GM12875 (cell line): ENCODE measurements at regions not wholly inside any gene's neighbourhood (a gene's known extent, or its start where the extent isn't known, plus 50 kb on each side); places are given as distances from the start of the nearest gene placed in this dataset.

Source experiments
- H3K4me3 ChIP-seq: one replicate; pipeline ENCODE4 v1.5.1; 2011; ENCODE audit warnings: low read depth, low read length, control low read depth
- CTCF ChIP-seq: IDR thresholded peaks from 2 replicates; pipeline ENCODE4 v1.5.1; 2011; ENCODE audit warnings: low read depth, mild to moderate bottlenecking, control low read depth, inconsistent platforms, low read length, moderate library complexity, borderline replicate concordance; ENCODE audit not compliant: insufficient read depth

GRCh38 chr2:34050413-34050812 lies 451.3 kb upstream of the FAM98A start:
- no peak for TF ChIP-seq CTCF
- no peak overlapping the region for H3K4me3 ChIP-seq

- no peak for TF ChIP-seq CTCF
- no peak overlapping the region for H3K4me3 ChIP-seq
These were observed 446.1 kb upstream of the FAM98A start for GRCh38 chr2:34045101-34045655.

GRCh38 chr2:34037886-34038285 lies 438.8 kb upstream of the FAM98A start:
- no peak overlapping the region for H3K4me3 ChIP-seq
- no peak for TF ChIP-seq CTCF

GRCh38 chr2:34037157-34037556 lies 438.1 kb upstream of the FAM98A start:
- no peak for TF ChIP-seq CTCF
- no peak overlapping the region for H3K4me3 ChIP-seq

GRCh38 chr2:34031097-34031496 lies 432.0 kb upstream of the FAM98A start:
- H3K4me3 ChIP-seq: no peak overlapping the region
- TF ChIP-seq CTCF: no peak

GRCh38 chr2:34030273-34030672 lies 431.2 kb upstream of the FAM98A start:
- no peak overlapping the region for H3K4me3 ChIP-seq
- TF ChIP-seq CTCF: no peak

GRCh38 chr2:34029073-34029472 lies 430.0 kb upstream of the FAM98A start:
- TF ChIP-seq CTCF: no peak
- H3K4me3 ChIP-seq: no peak overlapping the region
